H1 (cell line): ENCODE measurements at regions not wholly inside any gene's neighbourhood (a gene's known extent, or its start where the extent isn't known, plus 50 kb on each side); places are given as distances from the start of the nearest gene placed in this dataset.

Source experiments
- CTCF ChIA-PET: fragments of 300-600 bp; sonication (Branson Sonifier 250); formaldehyde crosslinking; loops from one replicate; lab custom pipeline; 2021; ENCODE audit not compliant: partially characterized antibody; lab: Charles Lee
- POLR2A ChIA-PET: fragments of 300-600 bp; sonication (Branson Sonifier 250); formaldehyde crosslinking; loops from one replicate; lab custom pipeline; 2021; ENCODE audit warnings: inconsistent platforms; ENCODE audit not compliant: partially characterized antibody; lab: Charles Lee
- DNase-seq, 2 experiments: peaks; one replicate each; pipeline versions ENCODE4 v3.0.0 to v3.0.0-alpha.2; 2010 to 2022; ENCODE audit warnings: low spot score in 2 of 2, low read depth in 1 of 2, mixed read lengths in 1 of 2
- FAIRE-seq: peaks from 2 replicates; lab custom pipeline; 2011; peaks lifted over from hg19 to GRCh38; lab: Jason Lieb, UNC
- H2AFZ ChIP-seq: 2 replicates; pipeline ENCODE4 v1.8.1; 2012; ENCODE audit warnings: low read length, inconsistent platforms
- H2AK5ac ChIP-seq: 2 replicates; pipeline ENCODE4 v1.6.1; 2013; ENCODE audit warnings: low read depth, low read length
- H2BK120ac ChIP-seq: replicated peaks from 2 replicates; pipeline ENCODE3; 2013; ENCODE audit warnings: low read depth, low read length, inconsistent platforms
- H2BK12ac ChIP-seq: 2 replicates; pipeline ENCODE4 v1.6.1; 2013; ENCODE audit warnings: low read depth, low read length
- H2BK15ac ChIP-seq: 2 replicates; pipeline ENCODE4 v1.6.1; 2013; ENCODE audit warnings: low read length
- H2BK20ac ChIP-seq: 2 replicates; pipeline ENCODE4 v1.6.1; 2013; ENCODE audit warnings: low read length
- H2BK5ac ChIP-seq: 2 replicates; pipeline ENCODE4 v1.6.1; 2013; ENCODE audit warnings: low read depth, low read length
- H3K14ac ChIP-seq: 2 replicates; pipeline ENCODE4 v1.6.1; 2013; ENCODE audit warnings: inconsistent platforms; ENCODE audit not compliant: insufficient read length
- H3K18ac ChIP-seq: 2 replicates; pipeline ENCODE4 v1.6.1; 2013; ENCODE audit warnings: low read length; ENCODE audit errors: extremely low read depth
- H3K23ac ChIP-seq: 2 replicates; pipeline ENCODE4 v1.6.1; 2013; ENCODE audit warnings: inconsistent platforms; ENCODE audit not compliant: insufficient read length
- H3K23me2 ChIP-seq: 2 replicates; pipeline ENCODE4 v1.6.1; 2013; ENCODE audit warnings: low read depth, low read length
- H3K27ac ChIP-seq: 2 replicates; pipeline ENCODE4 v1.6.1; 2011; ENCODE audit warnings: low read depth, low read length, inconsistent platforms
- H3K27me3 ChIP-seq, 4 experiments: replicated peaks in 1 of 4; 1 replicate in 1 of 4; 2 replicates in 3 of 4; pipeline versions ENCODE4 v1.6.1 to v1.8.1; 2011 to 2013; ENCODE audit warnings: low read length in 3 of 4, mild to moderate bottlenecking in 3 of 4, inconsistent platforms in 2 of 4, mixed read lengths in 2 of 4, moderate library complexity in 1 of 4; ENCODE audit not compliant: control insufficient read depth in 3 of 4, insufficient read depth in 3 of 4; ENCODE audit errors: extremely low read depth in 1 of 4
- H3K36me3 ChIP-seq, 4 experiments: 2 replicates each; pipeline versions ENCODE4 v1.6.1 to v1.8.1; 2011 to 2013; ENCODE audit warnings: mild to moderate bottlenecking in 4 of 4, low read length in 3 of 4, moderate library complexity in 2 of 4, control low read depth in 1 of 4, inconsistent platforms in 1 of 4; ENCODE audit not compliant: insufficient read depth in 4 of 4, control insufficient read depth in 2 of 4
- H3K4ac ChIP-seq: replicated peaks from 2 replicates; pipeline ENCODE3; 2013; ENCODE audit warnings: low read length, low read depth, mixed read lengths, inconsistent platforms; ENCODE audit not compliant: insufficient read length
- H3K4me1 ChIP-seq, 4 experiments: replicated peaks in 1 of 4; 1 replicate in 1 of 4; 2 replicates in 3 of 4; pipeline versions ENCODE4 v1.6.1 to v1.8.1; 2011 to 2013; ENCODE audit warnings: low read length in 3 of 4, inconsistent platforms in 2 of 4, mixed read lengths in 1 of 4; ENCODE audit not compliant: insufficient read depth in 4 of 4, control insufficient read depth in 3 of 4
- H3K4me2 ChIP-seq, 2 experiments: 2 replicates each; pipeline versions ENCODE4 v1.6.1 to v1.8.1; 2011 to 2013; ENCODE audit warnings: low read depth in 2 of 2, low read length in 2 of 2, control low read depth in 1 of 2, inconsistent platforms in 1 of 2, mild to moderate bottlenecking in 1 of 2; ENCODE audit not compliant: insufficient read depth in 1 of 2
- H3K4me3 ChIP-seq, 4 experiments: fragments of 200-600, 300-600 bp in 1 of 4; sonication (generic), shearing (Covaris generic), sonication (Bioruptor Twin) in 1 of 4; 2 replicates each; pipeline versions ENCODE4 v1.5.1 to v1.8.1; 2011 to 2016; ENCODE audit warnings: low read length in 4 of 4, low read depth in 3 of 4, control low read depth in 2 of 4, inconsistent platforms in 2 of 4, mild to moderate bottlenecking in 2 of 4, mixed read lengths in 1 of 4, moderate library complexity in 1 of 4; ENCODE audit not compliant: insufficient read depth in 2 of 4; ENCODE audit errors: extremely low read depth in 1 of 4
- H3K56ac ChIP-seq: replicated peaks from 2 replicates; pipeline ENCODE3; 2013; ENCODE audit warnings: low read depth, mild to moderate bottlenecking, mixed read lengths, low read length, inconsistent platforms; ENCODE audit not compliant: insufficient read length
- H3K79me1 ChIP-seq: 2 replicates; pipeline ENCODE4 v1.6.1; 2013; ENCODE audit warnings: low read depth, low read length, control low read depth
- H3K79me2 ChIP-seq, 2 experiments: 2 replicates each; pipeline versions ENCODE4 v1.6.1 to v1.8.1; 2012 to 2013; ENCODE audit warnings: low read length in 2 of 2, mild to moderate bottlenecking in 2 of 2, inconsistent platforms in 1 of 2; ENCODE audit not compliant: insufficient read depth in 2 of 2, control insufficient read depth in 1 of 2
- H3K9ac ChIP-seq, 4 experiments: replicated peaks in 1 of 4; 1 replicate in 1 of 4; 2 replicates in 3 of 4; pipeline versions ENCODE4 v1.6.1 to v1.8.1; 2011 to 2013; ENCODE audit warnings: low read depth in 3 of 4, low read length in 3 of 4, control low read depth in 2 of 4, mild to moderate bottlenecking in 2 of 4, moderate library complexity in 2 of 4, inconsistent platforms in 1 of 4; ENCODE audit errors: extremely low read depth in 1 of 4
- H3K9me3 ChIP-seq, 2 experiments: 2 replicates each; pipeline versions ENCODE4 v1.6.1 to v1.8.1; 2012 to 2013; ENCODE audit warnings: mild to moderate bottlenecking in 2 of 2, moderate library complexity in 2 of 2, control low read depth in 1 of 2, inconsistent platforms in 1 of 2, low read depth in 1 of 2, low read length in 1 of 2, mixed read lengths in 1 of 2; ENCODE audit not compliant: insufficient read depth in 2 of 2
- H4K20me1 ChIP-seq, 2 experiments: replicated peaks in 1 of 2; 2 replicates each; pipeline versions ENCODE3 to v1.8.1; 2011 to 2013; ENCODE audit warnings: inconsistent platforms in 2 of 2, low read length in 2 of 2, mild to moderate bottlenecking in 1 of 2; ENCODE audit not compliant: insufficient read depth in 2 of 2, control insufficient read depth in 1 of 2
- H4K5ac ChIP-seq: 2 replicates; pipeline ENCODE4 v1.6.1; 2013; ENCODE audit warnings: low read length, low read depth, mixed read lengths, inconsistent platforms; ENCODE audit not compliant: insufficient read length
- H4K8ac ChIP-seq: 2 replicates; pipeline ENCODE4 v1.8.0; 2013; ENCODE audit warnings: mild to moderate bottlenecking, moderate library complexity, low read length, inconsistent platforms; ENCODE audit not compliant: insufficient read depth; ENCODE audit errors: extremely low read depth
- H4K91ac ChIP-seq: replicated peaks from 2 replicates; pipeline ENCODE3; 2013; ENCODE audit warnings: low read length, mixed read lengths, inconsistent platforms; ENCODE audit not compliant: insufficient read length
- CTCF ChIP-seq, 3 experiments: IDR thresholded peaks; 1 replicate in 2 of 3; 2 replicates in 1 of 3; pipeline versions ENCODE4 v1.5.1 to v1.6.1; 2011; ENCODE audit warnings: low read length in 3 of 3, mild to moderate bottlenecking in 3 of 3, inconsistent platforms in 2 of 3, low read depth in 1 of 3, moderate library complexity in 1 of 3; ENCODE audit not compliant: insufficient read depth in 1 of 3; ENCODE audit errors: control extremely low read depth in 1 of 3
- E2F6 ChIP-seq: IDR thresholded peaks from 2 replicates; pipeline ENCODE4 v1.6.1; 2012; ENCODE audit warnings: inconsistent platforms
- MAX ChIP-seq: IDR thresholded peaks from 2 replicates; pipeline ENCODE4 v1.6.1; 2012; ENCODE audit warnings: inconsistent platforms
- RAD21 ChIP-seq, 2 experiments: IDR thresholded peaks in 1 of 2; conservative IDR thresholded peaks in 1 of 2; 2 replicates each; pipeline ENCODE4 v1.6.1; 2011; ENCODE audit warnings: low read depth in 2 of 2, low read length in 2 of 2, improper control_type of control experiment in 1 of 2, inconsistent platforms in 1 of 2, mild to moderate bottlenecking in 1 of 2, moderate library complexity in 1 of 2
- TBP ChIP-seq: IDR thresholded peaks from 2 replicates; pipeline ENCODE4 v1.6.1; 2011; ENCODE audit warnings: low read depth, low read length, improper control_type of control experiment
- WGBS, 2 experiments: shearing (Covaris generic) in 1 of 2; methylation state at CpG; one replicate each; pipeline versions ENCODE4 v1.1.6 to v1.1.7; 2013 to 2015; ENCODE audit warnings: low lambda C conversion rate in 2 of 2, mixed read lengths in 2 of 2, inconsistent platforms in 1 of 2, low coverage in 1 of 2, missing lambda C conversion rate in 1 of 2; ENCODE audit not compliant: insufficient replicate concordance in 2 of 2, insufficient coverage in 1 of 2, insufficient read length in 1 of 2; ENCODE audit errors: extremely low coverage in 1 of 2, missing lambda C conversion rate in 1 of 2; 5-methylcytosine and 5-hydroxymethylcytosine counted together
- TF ChIP-seq, protein P1 (sequence below): IDR thresholded peaks from 2 replicates; pipeline ENCODE4 v1.6.1; 2011; ENCODE audit warnings: low read length, improper control_type of control experiment

GRCh38 chr2:129903586-129904425, 75.7 kb upstream of the RAB6C start:
- Histone ChIP-seq H4K8ac (no peak overlapping the region), H3K18ac (no peak overlapping the region), H3K4me3 (no peak overlapping the region), H2BK15ac (0 out of 2 replicates have a peak overlapping the region, but pooled peaks have one; percentile 46), H3K79me2 (no peaks in the 10 kb centered on the region), H3K23me2 (no peaks in the 10 kb centered on the region), H4K91ac (no peak overlapping the region), H4K20me1 (no peaks in the 10 kb centered on the region), H3K14ac (no peak overlapping the region), H3K27me3 (no peaks in the 10 kb centered on the region), H3K9me3 (0 out of 4 replicates have a peak, but pooled peaks cover 0 to 4% of the 10 kb centered on the region in 2 experiments), H3K9ac (no peak overlapping the region), H2BK120ac (no peak overlapping the region), H3K4me1 (no peaks in the 10 kb centered on the region; a peak in 3 of 7 replicates), H3K4me2 (no peak overlapping the region), H3K36me3 (no peaks in the 10 kb centered on the region), H4K5ac (no peak overlapping the region), H3K4ac (no peak overlapping the region), H2BK5ac (no peak overlapping the region), H2AK5ac (no peak overlapping the region), H2BK12ac (no peak overlapping the region), H3K23ac (no peak overlapping the region), H3K79me1 (no peaks in the 10 kb centered on the region), H3K56ac (no peak overlapping the region), H2BK20ac (no peak overlapping the region), H2AFZ (no peak overlapping the region), H3K27ac (no peak overlapping the region)
- no peak for FAIRE-seq
- peak in 1 of 2 experiments; percentile 63 for DNase-seq
- POLR2A ChIA-PET = interaction anchor here (1.0 to 1.4 kb wide), 2 partner anchors 20 to 24 kb away, joined by 3 to 4 read pairs; no protein-coding TSS in a partner anchor
- CTCF ChIA-PET = interaction anchor here (0.5 to 1.3 kb wide), 7 partner anchors 9 to 205 kb away, joined by 3 to 5 read pairs (median 3); no protein-coding TSS in a partner anchor
- WGBS, 2 experiments = 83% methylated on average over 17 of the region's 17 CpGs; no CpG with 5 or more reads in 1 of the 2 experiments
- TF ChIP-seq, protein P1, sequence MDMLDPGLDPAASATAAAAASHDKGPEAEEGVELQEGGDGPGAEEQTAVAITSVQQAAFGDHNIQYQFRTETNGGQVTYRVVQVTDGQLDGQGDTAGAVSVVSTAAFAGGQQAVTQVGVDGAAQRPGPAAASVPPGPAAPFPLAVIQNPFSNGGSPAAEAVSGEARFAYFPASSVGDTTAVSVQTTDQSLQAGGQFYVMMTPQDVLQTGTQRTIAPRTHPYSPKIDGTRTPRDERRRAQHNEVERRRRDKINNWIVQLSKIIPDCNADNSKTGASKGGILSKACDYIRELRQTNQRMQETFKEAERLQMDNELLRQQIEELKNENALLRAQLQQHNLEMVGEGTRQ = no peak
- TF ChIP-seq E2F6 (peak; percentile 84), CTCF (IDR thresholded peaks at IDR 0.05; ENCODE audit: control extremely low read depth in 1 of 3, insufficient read depth in 1 of 3, low read depth in 1 of 3, low read length in 3 of 3) (peak; percentile 51 to 63 (median 60)), MAX (peak; percentile 96), TBP (no peak), RAD21 (IDR thresholded peaks at IDR 0.05 in 1 of 2, conservative IDR thresholded peaks at IDR 0.05 in 1 of 2; ENCODE audit: low read depth in 2 of 2, low read length in 2 of 2) (peak; percentile 69 to 75)
